ENCODE measurements at regions not wholly inside any gene's neighbourhood (a gene's known extent, or its start where the extent isn't known, plus 50 kb on each side); places are given as distances from the start of the nearest gene placed in this dataset.

DNA sequence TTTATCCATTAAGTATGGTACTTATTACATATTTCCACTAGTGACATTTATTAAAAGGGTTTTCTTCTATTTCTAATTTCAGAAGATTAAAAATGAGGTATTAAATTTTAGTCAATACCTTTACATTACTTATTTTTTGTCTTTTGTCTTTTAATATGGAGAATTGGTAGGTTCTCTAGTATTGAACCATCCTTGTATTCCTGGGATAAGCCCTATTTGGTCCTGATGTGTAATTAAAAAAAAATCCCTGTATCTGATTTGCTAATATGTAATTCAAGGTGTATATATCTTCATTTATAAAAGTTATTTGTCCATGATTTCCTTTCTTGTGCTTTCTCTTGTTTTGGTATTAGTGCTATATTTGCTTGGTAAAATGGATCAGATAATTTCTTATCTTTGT is 153.7 kb downstream of the TRMT11 start:
- no peak overlapping the region for H3K4me3 ChIP-seq
- H3K27ac ChIP-seq, result no peak overlapping the region
- H3K4me1 ChIP-seq, result no peaks in the 10 kb centered on the region
- no peak for DNase-seq
- intact Hi-C loops (cut with DNase I), result no loop called here
- TF ChIP-seq CTCF (IDR thresholded peaks at IDR 0.05) (no peak), POLR2A (IDR thresholded peaks at IDR 0.05) (no peak)
- no peaks in the 10 kb centered on the region for H3K27me3 ChIP-seq
- no peak for ATAC-seq
- no peaks in the 10 kb centered on the region for H3K9me3 ChIP-seq
- no peaks in the 10 kb centered on the region for H3K36me3 ChIP-seq (replicated peaks in 1 of 2; ENCODE audit: insufficient read depth in 1 of 2, low read depth in 2 of 2)

- H3K36me3 ChIP-seq (replicated peaks in 1 of 2; ENCODE audit: insufficient read depth in 1 of 2, low read depth in 2 of 2), result no peaks in the 10 kb centered on the region
- no peak for DNase-seq
- no peak overlapping the region for H3K4me3 ChIP-seq
- H3K9me3 ChIP-seq, result no peaks in the 10 kb centered on the region
- 86 to 88% methylated on average over 3 of the region's 3 CpGs for WGBS, 2 donors
- no peaks in the 10 kb centered on the region for H3K4me1 ChIP-seq
- H3K27me3 ChIP-seq, result no peaks in the 10 kb centered on the region
- H3K27ac ChIP-seq, result no peak overlapping the region
- intact Hi-C loops (cut with DNase I), result no loop called here
- no peak for ATAC-seq
- TF ChIP-seq POLR2A (IDR thresholded peaks at IDR 0.05), result no peak
- no peak for TF ChIP-seq CTCF (IDR thresholded peaks at IDR 0.05)
Observed at GRCh38 chr6:126143761-126144251, 157.5 kb downstream of the TRMT11 start.

DNA sequence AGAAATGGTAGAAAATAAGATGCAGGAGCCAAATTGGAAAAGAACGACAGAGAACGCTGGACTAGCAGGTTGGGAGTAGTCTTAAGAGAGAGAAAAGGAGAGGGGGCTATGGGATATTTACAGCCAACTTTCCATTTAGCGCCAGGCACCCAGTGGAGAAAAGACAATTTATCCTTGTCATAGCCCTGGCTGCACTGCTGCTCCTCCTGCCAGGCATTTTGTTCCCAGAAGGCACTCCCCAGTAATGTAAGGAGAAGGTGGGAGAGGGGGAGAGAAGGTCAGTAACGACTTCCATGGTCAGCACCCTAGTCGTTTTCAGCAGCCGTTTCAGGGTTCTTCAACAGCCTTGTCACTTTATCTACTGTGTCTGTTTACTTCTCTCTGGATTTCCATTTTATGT is 159.0 kb downstream of the TRMT11 start:
- no peak for ATAC-seq
- WGBS, 2 donors, result 66 to 80% methylated on average over 6 of the region's 6 CpGs
- intact Hi-C loops (cut with DNase I), result no loop called here

GRCh38 chr6:126147291-126147815 is 161.0 kb downstream of the TRMT11 start:
- Histone ChIP-seq H3K36me3 (replicated peaks in 1 of 2; ENCODE audit: insufficient read depth in 1 of 2, low read depth in 2 of 2) (no peaks in the 10 kb centered on the region), H3K4me3 (no peak overlapping the region), H3K4me1 (no peaks in the 10 kb centered on the region), H3K27me3 (no peaks in the 10 kb centered on the region), H3K27ac (no peak overlapping the region), H3K9me3 (no peaks in the 10 kb centered on the region)
- ATAC-seq, result no peak
- WGBS, 2 donors, result 82 to 87% methylated on average over 4 of the region's 4 CpGs
- TF ChIP-seq CTCF (IDR thresholded peaks at IDR 0.05) (no peak), POLR2A (IDR thresholded peaks at IDR 0.05) (no peak)
- no peak for DNase-seq
- intact Hi-C loops (cut with DNase I), result no loop called here

More for the DNA sequence above, 159.0 kb downstream of the TRMT11 start:
- Histone ChIP-seq H3K9me3 (no peaks in the 10 kb centered on the region), H3K4me3 (no peak overlapping the region), H3K27ac (no peak overlapping the region), H3K36me3 (replicated peaks in 1 of 2; ENCODE audit: insufficient read depth in 1 of 2, low read depth in 2 of 2) (no peaks in the 10 kb centered on the region), H3K27me3 (no peaks in the 10 kb centered on the region), H3K4me1 (no peaks in the 10 kb centered on the region)
- no peak for TF ChIP-seq CTCF (IDR thresholded peaks at IDR 0.05)
- no peak for TF ChIP-seq POLR2A (IDR thresholded peaks at IDR 0.05)
- no peak for DNase-seq

DNA sequence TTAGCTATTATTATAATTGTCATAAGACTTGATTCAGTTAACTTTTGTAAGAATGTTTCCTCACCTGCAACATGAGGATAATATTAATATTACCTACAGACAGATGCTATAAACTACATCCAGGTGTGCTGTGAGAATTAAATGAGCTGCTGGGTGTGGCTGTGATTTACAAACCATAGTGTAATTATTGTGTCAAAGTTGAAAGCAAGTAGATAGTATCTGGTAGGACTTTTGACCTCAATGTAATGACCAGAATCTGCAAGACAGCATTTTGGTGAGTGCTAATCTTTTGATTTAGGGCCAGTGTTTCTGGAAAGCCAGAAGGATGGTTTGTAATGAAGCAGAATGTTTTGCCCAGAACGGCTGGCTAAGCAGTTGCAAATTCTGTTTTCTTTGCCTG is 162.5 kb downstream of the TRMT11 start:
- Histone ChIP-seq H3K36me3 (replicated peaks in 1 of 2; ENCODE audit: insufficient read depth in 1 of 2, low read depth in 2 of 2) (no peaks in the 10 kb centered on the region), H3K27me3 (no peaks in the 10 kb centered on the region), H3K27ac (no peak overlapping the region), H3K4me1 (no peaks in the 10 kb centered on the region), H3K9me3 (no peaks in the 10 kb centered on the region), H3K4me3 (no peak overlapping the region)
- intact Hi-C loops (cut with DNase I), result no loop called here
- no peak for DNase-seq
- TF ChIP-seq CTCF (IDR thresholded peaks at IDR 0.05) (no peak), POLR2A (IDR thresholded peaks at IDR 0.05) (no peak)
- no peak for ATAC-seq
- 73 to 77% methylated on average over 1 of the region's 1 CpG for WGBS, 2 donors

Data from body of pancreas (tissue), 4 donors.